ENCODE measurements at regions not wholly inside any gene's neighbourhood (a gene's known extent, or its start where the extent isn't known, plus 50 kb on each side); places are given as distances from the start of the nearest gene placed in this dataset.

DNA sequence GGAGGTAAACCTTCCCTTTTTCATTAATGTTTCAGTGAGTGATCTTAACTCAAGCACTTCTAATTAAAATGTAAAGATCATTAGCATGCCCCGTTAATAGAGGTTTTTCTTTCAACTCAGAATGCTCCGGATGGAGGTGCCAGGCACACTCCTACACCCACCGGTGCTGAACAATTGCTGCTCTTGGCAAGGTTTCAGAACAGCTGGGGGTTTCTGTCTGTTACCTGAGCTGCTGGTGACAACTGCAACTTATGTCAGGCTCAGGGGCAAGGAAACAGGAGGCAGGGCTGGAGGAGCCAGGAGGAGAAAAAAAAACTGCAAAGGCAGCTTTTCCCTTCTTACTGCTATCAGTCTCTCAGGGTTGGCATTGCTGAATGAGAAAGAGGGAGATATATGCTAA, 250.1 kb downstream of the DIPK2A start:
- ATAC-seq: no peak
- no peaks in the 10 kb centered on the region for H3K4me1 ChIP-seq
- no peaks in the 10 kb centered on the region for H3K36me3 ChIP-seq (replicated peaks in 1 of 2; ENCODE audit: insufficient read depth in 1 of 2, low read depth in 2 of 2)
- 40 to 53% methylated on average over 3 of the region's 3 CpGs for WGBS, 2 donors
- H3K9me3 ChIP-seq: no peaks in the 10 kb centered on the region
- intact Hi-C loops (cut with DNase I): no loop called here
- H3K27ac ChIP-seq: no peak overlapping the region
- TF ChIP-seq, protein P1, sequence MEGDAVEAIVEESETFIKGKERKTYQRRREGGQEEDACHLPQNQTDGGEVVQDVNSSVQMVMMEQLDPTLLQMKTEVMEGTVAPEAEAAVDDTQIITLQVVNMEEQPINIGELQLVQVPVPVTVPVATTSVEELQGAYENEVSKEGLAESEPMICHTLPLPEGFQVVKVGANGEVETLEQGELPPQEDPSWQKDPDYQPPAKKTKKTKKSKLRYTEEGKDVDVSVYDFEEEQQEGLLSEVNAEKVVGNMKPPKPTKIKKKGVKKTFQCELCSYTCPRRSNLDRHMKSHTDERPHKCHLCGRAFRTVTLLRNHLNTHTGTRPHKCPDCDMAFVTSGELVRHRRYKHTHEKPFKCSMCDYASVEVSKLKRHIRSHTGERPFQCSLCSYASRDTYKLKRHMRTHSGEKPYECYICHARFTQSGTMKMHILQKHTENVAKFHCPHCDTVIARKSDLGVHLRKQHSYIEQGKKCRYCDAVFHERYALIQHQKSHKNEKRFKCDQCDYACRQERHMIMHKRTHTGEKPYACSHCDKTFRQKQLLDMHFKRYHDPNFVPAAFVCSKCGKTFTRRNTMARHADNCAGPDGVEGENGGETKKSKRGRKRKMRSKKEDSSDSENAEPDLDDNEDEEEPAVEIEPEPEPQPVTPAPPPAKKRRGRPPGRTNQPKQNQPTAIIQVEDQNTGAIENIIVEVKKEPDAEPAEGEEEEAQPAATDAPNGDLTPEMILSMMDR (IDR thresholded peaks at IDR 0.05): no peak
- no peak for TF ChIP-seq POLR2A (IDR thresholded peaks at IDR 0.05)
- DNase-seq: no peak
- no peaks in the 10 kb centered on the region for H3K27me3 ChIP-seq
- H3K4me3 ChIP-seq: no peak overlapping the region

DNA sequence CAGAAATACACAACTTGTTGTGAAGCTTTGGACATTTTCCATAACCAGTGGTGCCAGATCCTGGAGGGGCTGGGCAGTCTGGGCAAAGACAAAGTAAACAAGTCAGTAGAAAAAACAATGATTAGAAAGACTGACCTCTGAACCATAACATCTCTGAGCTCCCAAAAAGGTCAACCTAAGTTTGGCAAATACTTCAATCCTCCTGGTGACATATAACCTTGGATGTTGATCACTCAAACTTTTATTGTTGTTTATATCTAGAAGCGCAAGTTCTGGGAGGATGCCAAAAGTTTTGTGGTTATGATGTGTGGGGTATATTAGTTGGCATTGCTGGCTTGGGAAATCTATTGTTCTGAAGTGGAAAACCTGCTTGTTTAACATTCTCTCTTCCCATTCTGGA, 257.7 kb downstream of the DIPK2A start:
- ATAC-seq (no peak), DNase-seq (no peak)
- WGBS, 2 donors: 9 to 15% methylated on average over 1 of the region's 1 CpG
- no peak for TF ChIP-seq POLR2A (IDR thresholded peaks at IDR 0.05)
- TF ChIP-seq, protein P1 (IDR thresholded peaks at IDR 0.05): no peak
- Histone ChIP-seq H3K27ac (no peak overlapping the region), H3K4me3 (no peak overlapping the region), H3K36me3 (replicated peaks in 1 of 2; ENCODE audit: insufficient read depth in 1 of 2, low read depth in 2 of 2) (no peaks in the 10 kb centered on the region), H3K4me1 (peaks cover 6% of the 10 kb centered on the region), H3K27me3 (no peaks in the 10 kb centered on the region), H3K9me3 (no peaks in the 10 kb centered on the region)
- intact Hi-C loops (cut with DNase I): no loop called here

DNA sequence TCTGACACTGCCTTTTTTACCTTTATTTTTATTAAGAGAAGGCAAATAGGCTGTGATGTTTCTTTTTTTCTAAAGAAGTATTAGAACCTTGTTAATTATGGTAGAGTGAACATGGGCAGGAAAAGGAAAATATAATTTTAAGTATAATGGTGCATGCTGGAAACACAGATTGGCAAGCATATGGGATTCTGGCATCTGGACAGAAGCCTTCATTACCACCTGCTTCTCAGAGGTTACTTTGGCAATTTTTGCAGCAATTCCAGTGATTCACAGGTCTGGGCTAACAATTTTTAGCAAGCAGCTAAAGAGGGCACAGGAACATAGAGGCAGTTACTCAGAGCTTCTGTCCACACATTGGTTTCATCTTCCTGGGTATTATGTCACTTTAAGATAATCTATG, 258.3 kb downstream of the DIPK2A start:
- Histone ChIP-seq H3K9me3 (no peaks in the 10 kb centered on the region), H3K4me1 (peaks cover 6% of the 10 kb centered on the region), H3K27ac (no peak overlapping the region), H3K27me3 (no peaks in the 10 kb centered on the region), H3K4me3 (no peak overlapping the region), H3K36me3 (replicated peaks in 1 of 2; ENCODE audit: insufficient read depth in 1 of 2, low read depth in 2 of 2) (no peaks in the 10 kb centered on the region)
- no peak for ATAC-seq
- no peak for DNase-seq
- no peak for TF ChIP-seq POLR2A (IDR thresholded peaks at IDR 0.05)
- TF ChIP-seq, protein P1 (IDR thresholded peaks at IDR 0.05): no peak
- intact Hi-C loops (cut with DNase I): no loop called here

DNA sequence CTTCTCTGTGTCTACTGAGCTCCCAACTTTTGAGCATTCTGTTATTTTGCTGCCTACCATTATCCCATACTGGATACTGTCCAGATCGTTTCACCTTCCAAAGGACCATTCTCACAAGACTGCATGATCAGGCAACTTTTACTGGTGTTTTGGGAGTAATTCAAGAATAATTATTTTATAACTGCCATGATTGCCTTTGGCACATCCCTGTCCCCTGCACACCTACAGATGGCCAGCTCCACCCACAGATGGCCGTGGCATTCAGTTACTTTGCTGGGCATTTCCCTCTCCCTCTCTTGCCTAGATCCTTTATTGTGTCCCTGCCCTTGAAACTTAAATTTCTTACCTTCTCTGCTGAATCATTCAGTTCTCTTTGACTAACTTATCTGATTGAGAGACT, 263.9 kb downstream of the DIPK2A start:
- no peak overlapping the region for H3K27ac ChIP-seq
- WGBS, 2 donors: 73 to 75% methylated on average over 2 of the region's 2 CpGs
- TF ChIP-seq POLR2A (IDR thresholded peaks at IDR 0.05): no peak
- TF ChIP-seq, protein P1 (IDR thresholded peaks at IDR 0.05): no peak
- H3K9me3 ChIP-seq: no peaks in the 10 kb centered on the region
- ATAC-seq (no peak), DNase-seq (no peak)
- H3K4me1 ChIP-seq: no peaks in the 10 kb centered on the region
- H3K36me3 ChIP-seq (replicated peaks in 1 of 2; ENCODE audit: insufficient read depth in 1 of 2, low read depth in 2 of 2): no peaks in the 10 kb centered on the region
- H3K4me3 ChIP-seq: no peak overlapping the region
- intact Hi-C loops (cut with DNase I): no loop called here
- H3K27me3 ChIP-seq: no peaks in the 10 kb centered on the region

DNA sequence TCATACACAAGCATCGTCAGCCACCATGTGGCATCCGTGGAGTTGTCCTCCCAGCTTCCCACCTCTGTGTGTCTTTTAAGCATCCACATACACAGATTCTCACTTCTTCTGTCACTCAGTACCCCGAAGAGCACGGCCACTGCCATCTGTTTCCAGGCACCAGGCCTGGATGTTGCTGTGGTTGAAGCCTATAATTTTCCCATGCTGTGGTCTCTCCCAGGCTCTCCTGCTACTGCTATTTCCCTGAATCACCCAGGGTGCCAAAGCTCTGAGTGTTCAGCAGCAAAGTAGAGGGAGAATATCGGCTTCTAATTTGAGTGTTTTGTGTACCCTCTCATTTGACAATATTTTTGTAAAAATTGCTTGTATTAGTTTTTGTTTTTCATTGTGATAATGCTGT, 265.7 kb downstream of the DIPK2A start:
- Histone ChIP-seq H3K27ac (no peak overlapping the region), H3K27me3 (no peaks in the 10 kb centered on the region), H3K4me1 (no peaks in the 10 kb centered on the region), H3K36me3 (replicated peaks in 1 of 2; ENCODE audit: insufficient read depth in 1 of 2, low read depth in 2 of 2) (no peaks in the 10 kb centered on the region), H3K4me3 (no peak overlapping the region), H3K9me3 (no peaks in the 10 kb centered on the region)
- 91 to 96% methylated on average over 5 of the region's 5 CpGs for WGBS, 2 donors
- intact Hi-C loops (cut with DNase I): no loop called here
- ATAC-seq: no peak
- no peak for DNase-seq
- TF ChIP-seq, protein P1 (IDR thresholded peaks at IDR 0.05): no peak
- TF ChIP-seq POLR2A (IDR thresholded peaks at IDR 0.05): no peak

Data from body of pancreas (tissue), 4 donors.